Gastrocnemius medialis (tissue), 4 donors: ENCODE measurements at regions not wholly inside any gene's neighbourhood (a gene's known extent, or its start where the extent isn't known, plus 50 kb on each side); places are given as distances from the start of the nearest gene placed in this dataset.

ENCODE experiments used
- CTCF ChIP-seq, 5 experiments: fragments of 450-650 bp in 3 of 5; fragments of 200-600 bp in 2 of 5; sonication (generic) in 2 of 5; IDR thresholded peaks in 4 of 5; conservative IDR thresholded peaks in 1 of 5; 1 replicate in 4 of 5; 2 replicates in 1 of 5; pipeline ENCODE4 v1.5.1; 2016 to 2019; ENCODE audit warnings: antibody characterized with exemption in 5 of 5, mild to moderate bottlenecking in 3 of 5, moderate library complexity in 3 of 5
- POLR2A ChIP-seq, 2 donors: fragments of 450-650 bp; IDR thresholded peaks; one replicate each; pipeline ENCODE4 v1.6.1; 2017; ENCODE audit warnings: antibody characterized with exemption in 2 of 2, mild to moderate bottlenecking in 2 of 2, moderate library complexity in 2 of 2

- TF ChIP-seq POLR2A (IDR thresholded peaks at IDR 0.05) (no peak), CTCF (IDR thresholded peaks at IDR 0.05 in 4 of 5, conservative IDR thresholded peaks at IDR 0.05 in 1 of 5) (no peak)
These were observed 451.3 kb upstream of the KIRREL3 start for GRCh38 chr11:127451861-127452260.
